ENCODE measurements at regions not wholly inside any gene's neighbourhood (a gene's known extent, or its start where the extent isn't known, plus 50 kb on each side); places are given as distances from the start of the nearest gene placed in this dataset.

DNA sequence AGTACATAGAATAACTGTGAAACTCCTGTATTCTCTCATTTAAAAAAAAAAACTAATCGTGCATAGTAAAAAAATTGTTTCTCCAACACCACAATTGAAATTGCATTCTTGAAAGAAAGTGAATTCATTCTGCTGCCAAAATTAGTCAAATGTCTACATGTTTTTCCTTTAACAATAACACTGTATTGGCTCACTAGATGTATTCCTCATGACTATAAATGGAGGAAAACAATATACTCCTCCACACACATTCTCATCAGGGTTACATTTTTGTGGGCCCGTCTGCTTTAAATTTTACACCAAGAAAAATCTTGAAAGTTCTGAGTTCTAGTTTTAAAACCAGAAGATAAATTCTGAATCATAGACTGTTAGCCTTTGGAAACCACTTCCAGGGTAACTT lies 233.6 kb downstream of the KLF12 start:
- BruUV-seq (replicated peaks) = no TSS peak
- no peaks in the 10 kb centered on the region for H3K27me3 ChIP-seq (ENCODE audit: control insufficient read depth, insufficient read depth, low read length)
- no peaks in the 10 kb centered on the region for H3K4me1 ChIP-seq (ENCODE audit: control insufficient read depth, insufficient read depth, low read length)
- POLR2A ChIA-PET = no interaction called here
- H3K36me3 ChIP-seq (ENCODE audit: control insufficient read depth, insufficient read depth, low read length) = no peaks in the 10 kb centered on the region
- no peak for ATAC-seq
- H3K9me3 ChIP-seq (ENCODE audit: control insufficient read depth, insufficient read depth, low read depth, low read length) = no peaks in the 10 kb centered on the region
- no peak overlapping the region for H3K27ac ChIP-seq (ENCODE audit: low read length)
- H3K4me3 ChIP-seq (ENCODE audit: low read depth in 2 of 2, low read length in 2 of 2) = no peak overlapping the region
- in situ Hi-C loops (cut with HindIII; ENCODE audit: low pct_unique_long_range_greater_than_20kb, low sequenced_read_pairs) = no loop called here
- intact Hi-C loops (cut with micrococcal nuclease; ENCODE audit: unreplicated experiment) = no loop called here
- no peak for TF ChIP-seq REST (IDR thresholded peaks at IDR 0.05; ENCODE audit: insufficient read depth in 1 of 2, low read depth in 2 of 2, low read length in 1 of 2)
- TF ChIP-seq POLR2AphosphoS5 (IDR thresholded peaks at IDR 0.05; ENCODE audit: low read depth, low read length) = no peak
- TF ChIP-seq SIN3A (IDR thresholded peaks at IDR 0.05; ENCODE audit: borderline replicate concordance, insufficient read depth, low read depth, low read length) = no peak
- TF ChIP-seq, protein P1, sequence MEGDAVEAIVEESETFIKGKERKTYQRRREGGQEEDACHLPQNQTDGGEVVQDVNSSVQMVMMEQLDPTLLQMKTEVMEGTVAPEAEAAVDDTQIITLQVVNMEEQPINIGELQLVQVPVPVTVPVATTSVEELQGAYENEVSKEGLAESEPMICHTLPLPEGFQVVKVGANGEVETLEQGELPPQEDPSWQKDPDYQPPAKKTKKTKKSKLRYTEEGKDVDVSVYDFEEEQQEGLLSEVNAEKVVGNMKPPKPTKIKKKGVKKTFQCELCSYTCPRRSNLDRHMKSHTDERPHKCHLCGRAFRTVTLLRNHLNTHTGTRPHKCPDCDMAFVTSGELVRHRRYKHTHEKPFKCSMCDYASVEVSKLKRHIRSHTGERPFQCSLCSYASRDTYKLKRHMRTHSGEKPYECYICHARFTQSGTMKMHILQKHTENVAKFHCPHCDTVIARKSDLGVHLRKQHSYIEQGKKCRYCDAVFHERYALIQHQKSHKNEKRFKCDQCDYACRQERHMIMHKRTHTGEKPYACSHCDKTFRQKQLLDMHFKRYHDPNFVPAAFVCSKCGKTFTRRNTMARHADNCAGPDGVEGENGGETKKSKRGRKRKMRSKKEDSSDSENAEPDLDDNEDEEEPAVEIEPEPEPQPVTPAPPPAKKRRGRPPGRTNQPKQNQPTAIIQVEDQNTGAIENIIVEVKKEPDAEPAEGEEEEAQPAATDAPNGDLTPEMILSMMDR (IDR thresholded peaks at IDR 0.05) = no peak
- no peak for TF ChIP-seq TCF7L2 (IDR thresholded peaks at IDR 0.05; ENCODE audit: low read depth, low read length)
- no peak for DNase-seq (ENCODE audit: low read depth, low spot score)
- CTCF ChIA-PET = no interaction called here

- CTCF ChIA-PET = no interaction called here
These were observed 235.3 kb downstream of the KLF12 start for GRCh38 chr13:73898899-73899298.

More at GRCh38 chr13:73898899-73899298, 235.3 kb downstream of the KLF12 start:
- in situ Hi-C loops (cut with HindIII; ENCODE audit: low pct_unique_long_range_greater_than_20kb, low sequenced_read_pairs) (no loop called here), intact Hi-C loops (cut with micrococcal nuclease; ENCODE audit: unreplicated experiment) (no loop called here)
- H3K4me1 ChIP-seq (ENCODE audit: control insufficient read depth, insufficient read depth, low read length) = no peaks in the 10 kb centered on the region
- no TSS peak for BruUV-seq (replicated peaks)
- no peaks in the 10 kb centered on the region for H3K9me3 ChIP-seq (ENCODE audit: control insufficient read depth, insufficient read depth, low read depth, low read length)
- no peaks in the 10 kb centered on the region for H3K36me3 ChIP-seq (ENCODE audit: control insufficient read depth, insufficient read depth, low read length)
- no peak overlapping the region for H3K27ac ChIP-seq (ENCODE audit: low read length)
- no peak for ATAC-seq
- POLR2A ChIA-PET = no interaction called here
- no peak for DNase-seq (ENCODE audit: low read depth, low spot score)
- TF ChIP-seq SIN3A (IDR thresholded peaks at IDR 0.05; ENCODE audit: borderline replicate concordance, insufficient read depth, low read depth, low read length) = no peak
- TF ChIP-seq TCF7L2 (IDR thresholded peaks at IDR 0.05; ENCODE audit: low read depth, low read length) = no peak
- TF ChIP-seq, protein P1 (IDR thresholded peaks at IDR 0.05) = no peak
- no peak for TF ChIP-seq POLR2AphosphoS5 (IDR thresholded peaks at IDR 0.05; ENCODE audit: low read depth, low read length)
- TF ChIP-seq REST (IDR thresholded peaks at IDR 0.05; ENCODE audit: insufficient read depth in 1 of 2, low read depth in 2 of 2, low read length in 1 of 2) = no peak
- H3K27me3 ChIP-seq (ENCODE audit: control insufficient read depth, insufficient read depth, low read length) = no peaks in the 10 kb centered on the region
- H3K4me3 ChIP-seq (ENCODE audit: low read depth in 2 of 2, low read length in 2 of 2) = no peak overlapping the region
